Loucy (cell line): ENCODE measurements at regions not wholly inside any gene's neighbourhood (a gene's known extent, or its start where the extent isn't known, plus 50 kb on each side); places are given as distances from the start of the nearest gene placed in this dataset.

Experiments
- CTCF ChIP-seq: fragments of 200-600 bp; sonication (generic); conservative IDR thresholded peaks from 2 replicates; pipeline ENCODE4 v1.5.1; 2014; ENCODE audit warnings: mild to moderate bottlenecking, antibody characterized with exemption, low read length
- EZH2phosphoT487 ChIP-seq: fragments of 200-600 bp; IDR thresholded peaks from 2 replicates; pipeline ENCODE4 v1.6.1; 2018; ENCODE audit warnings: antibody characterized with exemption, mild to moderate bottlenecking, moderate library complexity, borderline replicate concordance

GRCh38 chr3:103349760-103350159, 914.9 kb downstream of the ZPLD1 start:
- TF ChIP-seq CTCF, result no peak
- no peak for TF ChIP-seq EZH2phosphoT487
